GM19455 (cell line): ENCODE measurements at regions not wholly inside any gene's neighbourhood (a gene's known extent, or its start where the extent isn't known, plus 50 kb on each side); places are given as distances from the start of the nearest gene placed in this dataset.
"Not testable (repeated sequence)": the region's sequence is repeated elsewhere in the genome, so short reads cannot be mapped to it uniquely, and the experiment has no call there.

ENCODE experiments used
- ATAC-seq: cut with Tn5 transposase; IDR thresholded peaks from one replicate; pipeline ENCODE4 v1.9.1; 2021; ENCODE audit not compliant: unreplicated experiment

DNA sequence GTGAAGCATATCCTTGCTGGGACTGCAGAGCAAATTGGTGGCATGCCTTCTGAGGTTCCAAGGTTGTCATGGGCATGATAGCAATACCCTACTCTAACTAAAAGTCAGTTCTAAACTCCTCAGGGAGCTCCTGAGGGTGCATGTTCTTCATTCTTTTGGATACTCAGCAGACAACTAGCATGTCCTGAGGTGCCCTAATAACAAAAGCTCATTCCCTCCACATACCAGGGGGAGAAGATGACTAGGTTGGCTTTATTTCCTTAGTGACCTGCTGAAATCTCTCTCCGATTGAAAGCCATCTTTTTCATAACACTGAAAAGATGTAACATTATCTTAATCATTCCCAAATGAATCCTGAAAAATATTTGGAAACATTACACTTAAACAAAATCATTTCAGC, 188.7 kb upstream of the IGF1 start:
- no peak for ATAC-seq

DNA sequence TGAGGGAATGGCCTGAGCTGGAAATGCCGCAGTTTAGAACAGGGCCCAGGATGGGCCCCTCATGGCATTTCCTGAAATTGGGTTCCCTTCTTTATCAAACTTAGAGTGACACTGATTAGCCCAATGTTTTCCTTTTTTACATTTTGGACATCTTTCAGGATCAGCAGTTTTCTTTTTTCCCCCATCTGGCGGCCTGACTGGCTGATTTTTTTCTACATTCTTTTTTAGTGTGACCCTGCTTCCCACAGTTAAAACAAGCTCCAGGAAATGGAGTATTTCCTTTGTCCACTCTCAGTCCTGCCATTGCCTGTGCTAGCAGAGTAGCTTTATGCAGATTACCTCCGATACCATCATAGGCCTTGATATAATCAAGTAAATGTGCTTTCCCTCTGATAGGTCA, 185.8 kb upstream of the IGF1 start:
- not testable (repeated sequence) for ATAC-seq

GRCh38 chr12:102659200-102659911, 179.0 kb upstream of the IGF1 start:
- no peak for ATAC-seq

DNA sequence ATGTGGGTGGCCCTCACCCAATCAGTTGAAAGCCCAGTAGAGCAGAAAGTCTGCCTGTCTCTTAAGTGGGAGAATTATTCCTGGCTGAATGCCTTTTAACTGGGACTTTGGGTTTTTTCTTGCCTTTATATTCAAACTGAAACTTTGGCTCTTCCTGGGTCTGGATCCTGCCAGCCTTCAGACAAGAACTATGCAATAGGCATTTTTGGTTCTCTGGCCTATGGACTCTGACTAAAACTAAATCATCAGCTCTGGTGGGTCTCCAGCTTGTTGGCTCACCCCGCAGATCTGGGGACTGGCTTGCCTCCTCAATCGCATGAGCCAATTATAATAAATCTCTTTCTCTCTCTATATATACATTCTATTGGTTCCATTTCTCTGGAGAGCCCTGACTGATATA, 173.0 kb upstream of the IGF1 start:
- ATAC-seq, result no peak

- ATAC-seq, result peak; percentile 94
Observed at GRCh38 chr12:102652645-102653313, 172.4 kb upstream of the IGF1 start.

- ATAC-seq, result no peak
Observed at GRCh38 chr12:102645968-102646367, 165.6 kb upstream of the IGF1 start.

DNA sequence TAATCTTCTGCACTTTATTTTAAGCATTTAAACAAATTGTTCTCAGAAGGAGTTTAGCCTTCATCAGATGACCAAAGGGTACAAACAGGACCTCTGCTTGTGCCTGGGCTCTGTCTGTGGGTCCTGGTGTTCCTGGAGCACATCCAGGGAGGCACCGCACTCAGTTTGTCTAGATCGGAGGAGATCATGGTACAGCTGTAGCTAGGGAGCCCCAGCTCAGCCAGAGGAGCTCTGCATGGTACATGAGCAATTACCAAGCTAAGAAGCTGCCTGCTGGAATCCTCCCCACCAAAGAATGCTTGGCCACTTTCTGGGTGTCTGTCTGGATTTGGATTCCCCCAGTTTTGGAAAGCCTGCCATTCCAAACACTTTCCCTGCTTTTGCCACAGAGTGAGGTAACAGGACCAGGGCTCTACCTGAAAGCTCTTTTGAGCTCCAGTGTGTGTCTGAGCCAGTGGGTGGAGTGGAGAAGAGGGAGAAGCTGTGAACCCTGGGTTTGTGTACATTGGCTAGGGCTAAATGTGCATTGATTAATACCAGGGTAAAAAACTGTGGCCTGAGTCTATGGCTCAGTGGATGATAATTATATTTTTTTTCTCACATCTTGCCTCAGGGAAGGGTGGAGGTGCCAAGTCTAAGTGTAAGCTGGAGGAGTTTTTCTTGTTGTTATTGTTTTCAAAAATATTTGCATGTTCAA, 163.7 kb upstream of the IGF1 start:
- no peak for ATAC-seq

DNA sequence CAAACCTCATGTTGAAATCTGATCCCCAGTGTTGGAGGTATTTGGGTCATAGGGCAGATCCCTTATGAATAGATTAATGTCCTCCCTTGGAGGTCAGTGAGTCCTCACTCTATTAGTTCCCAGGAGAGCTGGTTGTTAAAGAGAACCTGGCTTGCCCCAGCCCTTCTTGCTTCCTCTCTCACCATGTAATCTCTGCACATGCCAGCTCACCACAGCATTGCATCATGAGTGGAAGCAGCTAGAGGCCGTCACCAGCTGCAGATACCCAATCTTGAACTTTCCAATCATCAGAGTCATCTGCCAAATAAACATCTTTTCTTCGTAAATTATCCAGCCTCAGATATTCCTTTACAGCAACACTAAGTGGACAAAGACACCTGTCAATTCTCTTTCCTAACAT, 161.8 kb upstream of the IGF1 start:
- no peak for ATAC-seq

- not testable (repeated sequence) for ATAC-seq
Observed at GRCh38 chr12:102640658-102641057, 160.3 kb upstream of the IGF1 start.

GRCh38 chr12:102638777-102639176, 158.4 kb upstream of the IGF1 start:
- no peak for ATAC-seq

DNA sequence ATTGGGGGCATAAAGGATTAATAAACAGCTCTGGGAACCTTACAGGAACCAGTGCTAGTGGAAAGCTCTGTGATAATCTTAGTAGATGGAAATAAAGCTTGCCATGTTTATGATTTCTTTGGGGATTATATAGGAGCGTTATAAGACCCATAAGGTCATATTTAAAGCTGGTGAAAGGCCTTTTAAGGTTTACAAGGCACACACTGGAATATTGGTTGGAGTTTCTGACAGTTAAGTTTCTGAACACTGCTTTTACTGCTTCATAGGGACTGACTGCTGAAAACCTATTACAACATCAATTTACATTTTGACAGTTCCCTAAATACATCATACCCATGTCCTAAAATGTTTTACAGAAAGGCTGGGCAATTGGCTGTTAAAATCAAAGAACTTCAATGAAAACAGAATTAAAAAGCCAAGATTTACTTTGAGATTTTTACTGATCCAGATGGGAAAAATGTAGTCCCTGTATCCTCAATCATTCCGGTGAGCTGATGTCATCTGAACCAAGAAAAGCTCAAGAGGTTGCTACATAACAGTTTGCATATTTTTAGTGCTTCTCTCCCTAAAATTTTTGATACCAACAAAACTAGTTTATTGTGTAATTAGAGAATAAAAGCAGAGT, 153.7 kb upstream of the IGF1 start:
- ATAC-seq, result no peak

GRCh38 chr12:102631274-102631673, 150.9 kb upstream of the IGF1 start:
- no peak for ATAC-seq

GRCh38 chr12:102629262-102629888, 149.0 kb upstream of the IGF1 start:
- ATAC-seq, result no peak

GRCh38 chr12:102625819-102626218, 145.5 kb upstream of the IGF1 start:
- no peak for ATAC-seq

GRCh38 chr12:102622618-102623017, 142.3 kb upstream of the IGF1 start:
- no peak for ATAC-seq

DNA sequence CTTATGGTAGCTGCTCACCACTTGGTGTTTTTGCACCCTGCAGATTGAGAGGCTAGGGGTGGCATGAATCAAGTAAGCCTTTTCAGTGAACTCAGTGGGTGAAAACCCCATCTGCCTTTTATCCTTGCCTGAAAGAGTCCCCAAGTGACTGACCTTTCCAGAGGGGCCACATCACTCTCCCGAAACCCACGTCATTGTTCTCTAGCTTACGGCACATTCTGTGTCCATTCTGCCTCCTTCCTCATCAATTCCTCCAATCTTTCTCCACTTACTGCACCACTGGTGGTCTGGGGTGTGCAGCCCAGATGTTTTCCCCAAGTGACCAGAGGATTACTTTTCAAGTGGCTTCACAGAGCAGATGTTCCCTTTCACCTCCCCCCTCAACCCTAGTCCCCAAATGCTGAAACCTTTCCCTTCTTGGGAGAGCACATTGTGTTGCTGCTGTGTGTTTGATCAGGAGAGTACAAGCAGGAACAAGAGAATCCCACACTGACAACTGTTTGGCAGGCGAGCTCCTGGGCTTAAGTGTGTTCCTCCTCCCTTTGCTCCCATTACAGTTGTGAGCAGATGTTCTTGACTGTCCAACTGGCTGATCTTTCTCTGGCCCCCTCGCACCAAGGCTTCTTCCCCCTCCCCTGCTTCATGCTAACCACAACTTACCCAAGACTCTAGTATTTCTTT, 138.0 kb upstream of the IGF1 start:
- no peak for ATAC-seq

DNA sequence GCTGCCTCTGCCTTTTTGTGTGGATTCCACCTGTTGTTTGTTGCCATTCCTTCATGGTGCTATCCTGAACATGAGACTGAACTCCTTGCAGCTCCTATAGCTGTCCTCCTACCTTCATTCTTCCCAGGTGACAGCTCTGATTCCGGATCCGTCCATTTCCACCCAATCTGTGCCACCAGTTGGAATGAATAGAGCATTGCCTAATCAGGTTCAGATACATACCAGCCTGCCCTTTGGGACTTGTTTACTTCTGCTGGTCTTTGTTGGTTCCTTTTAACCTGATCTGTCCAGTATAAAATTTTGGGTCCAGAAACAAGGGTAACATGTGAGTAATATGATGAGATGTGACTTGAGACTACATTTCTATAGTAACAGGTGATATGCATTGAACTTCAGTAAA, 136.3 kb upstream of the IGF1 start:
- no peak for ATAC-seq

- no peak for ATAC-seq
Observed at GRCh38 chr12:102611995-102612394, 131.6 kb upstream of the IGF1 start.

- no peak for ATAC-seq
Observed at GRCh38 chr12:102609996-102610395, 129.6 kb upstream of the IGF1 start.

- no peak for ATAC-seq
Observed at GRCh38 chr12:102603021-102603420, 122.7 kb upstream of the IGF1 start.

DNA sequence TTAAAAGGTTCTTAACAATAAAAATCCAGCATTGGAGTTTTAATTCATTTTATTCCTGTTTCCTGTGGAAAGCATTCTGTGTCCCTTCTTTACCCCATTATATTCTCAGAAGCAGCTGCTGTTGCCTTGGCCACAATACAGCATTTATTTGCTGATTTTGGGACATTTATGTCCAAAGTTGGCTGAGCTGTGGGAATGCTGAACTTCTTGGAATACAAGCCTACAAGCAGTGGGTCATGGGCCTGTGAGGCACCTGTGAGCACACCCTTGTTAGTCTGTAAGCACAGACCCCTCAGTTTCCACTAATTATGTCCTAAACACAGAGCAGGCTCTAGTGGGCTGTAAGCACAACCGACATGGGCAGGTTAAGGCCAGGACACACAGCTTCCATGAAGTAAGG, 122.2 kb upstream of the IGF1 start:
- no peak for ATAC-seq
